DND-41 (cell line): ENCODE measurements at regions not wholly inside any gene's neighbourhood (a gene's known extent, or its start where the extent isn't known, plus 50 kb on each side); places are given as distances from the start of the nearest gene placed in this dataset.

Source experiments
- CTCF ChIP-seq: IDR thresholded peaks from 2 replicates; pipeline ENCODE4 v1.5.1; 2012; ENCODE audit warnings: borderline replicate concordance, low read length, moderate library complexity, mild to moderate bottlenecking; ENCODE audit not compliant: poor library complexity, severe bottlenecking; ENCODE audit errors: extremely low read depth
- EZH2 ChIP-seq: IDR thresholded peaks from 3 replicates; pipeline ENCODE4 v1.6.1; 2012; ENCODE audit warnings: borderline replicate concordance, low read depth, mild to moderate bottlenecking, moderate library complexity, low read length, inconsistent platforms; ENCODE audit not compliant: severe bottlenecking

GRCh38 chr3:15982667-15983196 is 185.0 kb upstream of the ANKRD28 start:
- TF ChIP-seq CTCF: no peak
- TF ChIP-seq EZH2: no peak
